GM12878 (cell line): ENCODE measurements at regions not wholly inside any gene's neighbourhood (a gene's known extent, or its start where the extent isn't known, plus 50 kb on each side); places are given as distances from the start of the nearest gene placed in this dataset.

ENCODE experiments used
- CTCF ChIP-seq, 3 experiments: IDR thresholded peaks in 2 of 3; conservative IDR thresholded peaks in 1 of 3; 2 replicates each; pipeline ENCODE4 v1.5.1; 2011; ENCODE audit warnings: low read depth in 3 of 3, low read length in 3 of 3, mild to moderate bottlenecking in 3 of 3, control low read depth in 2 of 3, moderate library complexity in 2 of 3, inconsistent platforms in 1 of 3, mixed read lengths in 1 of 3; ENCODE audit not compliant: control insufficient read depth in 2 of 3, insufficient read depth in 1 of 3; ENCODE audit errors: extremely low read depth in 1 of 3
- EED ChIP-seq: sonication (generic); IDR thresholded peaks from 2 replicates; pipeline ENCODE4 v1.6.1; 2016; ENCODE audit warnings: antibody characterized with exemption, low read depth
- KDM1A ChIP-seq: fragments of 200-600 bp; sonication (generic); IDR thresholded peaks from 2 replicates; pipeline ENCODE4 v1.6.1; 2016; ENCODE audit warnings: borderline replicate concordance
- MYB ChIP-seq: fragments of 150-350 bp; IDR thresholded peaks from 2 replicates; pipeline ENCODE4 v1.6.1; 2014; ENCODE audit warnings: mild to moderate bottlenecking, low read depth, low read length, borderline replicate concordance
- POLR2AphosphoS5 ChIP-seq: IDR thresholded peaks from 2 replicates; pipeline ENCODE4 v1.6.1; 2011; ENCODE audit warnings: mild to moderate bottlenecking, low read length, inconsistent platforms
- WRNIP1 ChIP-seq: IDR thresholded peaks from 2 replicates; pipeline ENCODE4 v1.6.1; 2011; ENCODE audit warnings: low read depth, low read length, improper control_type of control experiment, borderline replicate concordance

GRCh38 chr20:11982289-11982954, 64.7 kb downstream of the BTBD3 start:
- TF ChIP-seq CTCF (IDR thresholded peaks at IDR 0.05 in 2 of 3, conservative IDR thresholded peaks at IDR 0.05 in 1 of 3; ENCODE audit: control insufficient read depth in 2 of 3, extremely low read depth in 1 of 3, insufficient read depth in 1 of 3, low read depth in 3 of 3, low read length in 3 of 3), result no peak
- TF ChIP-seq POLR2AphosphoS5, result no peak
- TF ChIP-seq MYB, result no peak
- TF ChIP-seq WRNIP1, result no peak
- TF ChIP-seq KDM1A, result no peak
- no peak for TF ChIP-seq EED
